ENCODE measurements at regions not wholly inside any gene's neighbourhood (a gene's known extent, or its start where the extent isn't known, plus 50 kb on each side); places are given as distances from the start of the nearest gene placed in this dataset.

GRCh38 chr2:17124575-17125318 lies 393.5 kb downstream of the RAD51AP2 start:
- no peak for DNase-seq

- DNase-seq = no peak
Measured at GRCh38 chr2:17122887-17123501, 395.2 kb downstream of the RAD51AP2 start.

- no peak for DNase-seq
Measured at GRCh38 chr2:17115466-17115865, 402.8 kb downstream of the RAD51AP2 start.

GRCh38 chr2:17115042-17115441 lies 403.2 kb downstream of the RAD51AP2 start:
- DNase-seq = no peak

- DNase-seq = peak; percentile 7
Measured at GRCh38 chr2:17107871-17108270, 410.4 kb downstream of the RAD51AP2 start.

- peak; percentile 17 for DNase-seq
Measured at GRCh38 chr2:17107151-17107550, 411.1 kb downstream of the RAD51AP2 start.

GRCh38 chr2:17106418-17106817 lies 411.8 kb downstream of the RAD51AP2 start:
- DNase-seq = no peak

GRCh38 chr2:17104454-17104853 lies 413.8 kb downstream of the RAD51AP2 start:
- DNase-seq = peak; percentile 92

- DNase-seq = peak; percentile 82
Measured at GRCh38 chr2:17101596-17101995, 416.6 kb downstream of the RAD51AP2 start.

- DNase-seq = peak; percentile 27
Measured at GRCh38 chr2:17101091-17101490, 417.1 kb downstream of the RAD51AP2 start.

GRCh38 chr2:17095340-17095739 lies 422.9 kb downstream of the RAD51AP2 start:
- no peak for DNase-seq

- no peak for DNase-seq
Measured at GRCh38 chr2:17093712-17094111, 424.5 kb downstream of the RAD51AP2 start.

- no peak for DNase-seq
Measured at GRCh38 chr2:17086990-17087389, 421.4 kb upstream of the CYRIA start.

- DNase-seq = no peak
Measured at GRCh38 chr2:17085546-17086202, 420.0 kb upstream of the CYRIA start.

GRCh38 chr2:17084877-17085276 lies 419.2 kb upstream of the CYRIA start:
- DNase-seq = peak; percentile 63

GRCh38 chr2:17083902-17084301 lies 418.3 kb upstream of the CYRIA start:
- DNase-seq = peak; percentile 83

GRCh38 chr2:17079262-17079661 lies 413.6 kb upstream of the CYRIA start:
- no peak for DNase-seq

GRCh38 chr2:17076533-17076932 lies 410.9 kb upstream of the CYRIA start:
- DNase-seq = peak; percentile 25

- DNase-seq = no peak
Measured at GRCh38 chr2:17070711-17071110, 405.1 kb upstream of the CYRIA start.

- DNase-seq = no peak
Measured at GRCh38 chr2:17069564-17069963, 403.9 kb upstream of the CYRIA start.

GRCh38 chr2:17068021-17068420 lies 402.4 kb upstream of the CYRIA start:
- DNase-seq = no peak

GRCh38 chr2:17065536-17065935 lies 399.9 kb upstream of the CYRIA start:
- no peak for DNase-seq

GRCh38 chr2:17061028-17061427 lies 395.4 kb upstream of the CYRIA start:
- DNase-seq = no peak

- DNase-seq = no peak
Measured at GRCh38 chr2:17059458-17059857, 393.8 kb upstream of the CYRIA start.

Measured in fibroblast of skin of right biceps (primary cell).